Adrenal gland (tissue), 5 donors: ENCODE measurements at regions not wholly inside any gene's neighbourhood (a gene's known extent, or its start where the extent isn't known, plus 50 kb on each side); places are given as distances from the start of the nearest gene placed in this dataset.

Source experiments
- POLR2A ChIP-seq, 2 donors: fragments of 450-650 bp; IDR thresholded peaks; one replicate each; pipeline ENCODE4 v1.6.1; 2017; ENCODE audit warnings: antibody characterized with exemption in 2 of 2, mild to moderate bottlenecking in 2 of 2, moderate library complexity in 1 of 2
- TF ChIP-seq, protein P1 (sequence below), 6 experiments: fragments of 450-650 bp in 4 of 6; fragments of 200-600 bp in 2 of 6; sonication (generic) in 1 of 6; IDR thresholded peaks; 1 replicate in 5 of 6; 2 replicates in 1 of 6; pipeline versions ENCODE4 v1.5.1 to v1.8.0; 2016 to 2021; ENCODE audit warnings: antibody characterized with exemption in 6 of 6, mild to moderate bottlenecking in 2 of 6, moderate library complexity in 1 of 6
- donor health status: DM: no; HTN: no; CAD: no.

DNA sequence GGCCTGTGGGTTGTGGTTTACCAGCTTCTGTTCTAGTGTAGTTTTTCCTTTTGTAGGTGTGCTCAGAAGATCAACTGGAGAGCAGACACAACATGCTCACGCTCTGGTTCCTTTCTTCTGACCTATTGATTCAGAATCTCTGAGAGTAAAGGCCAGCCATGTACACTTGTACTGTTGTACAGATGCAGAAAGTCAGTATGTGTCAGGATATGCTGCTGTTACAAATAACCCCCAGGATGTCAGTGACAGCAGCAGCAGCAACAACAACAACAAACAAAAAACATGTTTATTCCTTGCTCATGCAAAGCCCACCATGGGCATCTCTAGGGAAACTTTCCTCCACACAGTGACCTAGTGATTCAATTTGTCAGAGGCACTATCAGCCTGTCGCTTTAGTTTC is 154.8 kb upstream of the RBFOX1 start:
- TF ChIP-seq, protein P1, sequence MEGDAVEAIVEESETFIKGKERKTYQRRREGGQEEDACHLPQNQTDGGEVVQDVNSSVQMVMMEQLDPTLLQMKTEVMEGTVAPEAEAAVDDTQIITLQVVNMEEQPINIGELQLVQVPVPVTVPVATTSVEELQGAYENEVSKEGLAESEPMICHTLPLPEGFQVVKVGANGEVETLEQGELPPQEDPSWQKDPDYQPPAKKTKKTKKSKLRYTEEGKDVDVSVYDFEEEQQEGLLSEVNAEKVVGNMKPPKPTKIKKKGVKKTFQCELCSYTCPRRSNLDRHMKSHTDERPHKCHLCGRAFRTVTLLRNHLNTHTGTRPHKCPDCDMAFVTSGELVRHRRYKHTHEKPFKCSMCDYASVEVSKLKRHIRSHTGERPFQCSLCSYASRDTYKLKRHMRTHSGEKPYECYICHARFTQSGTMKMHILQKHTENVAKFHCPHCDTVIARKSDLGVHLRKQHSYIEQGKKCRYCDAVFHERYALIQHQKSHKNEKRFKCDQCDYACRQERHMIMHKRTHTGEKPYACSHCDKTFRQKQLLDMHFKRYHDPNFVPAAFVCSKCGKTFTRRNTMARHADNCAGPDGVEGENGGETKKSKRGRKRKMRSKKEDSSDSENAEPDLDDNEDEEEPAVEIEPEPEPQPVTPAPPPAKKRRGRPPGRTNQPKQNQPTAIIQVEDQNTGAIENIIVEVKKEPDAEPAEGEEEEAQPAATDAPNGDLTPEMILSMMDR (IDR thresholded peaks at IDR 0.05), result no peak
- TF ChIP-seq POLR2A (IDR thresholded peaks at IDR 0.05), result no peak
